ENCODE measurements at regions not wholly inside any gene's neighbourhood (a gene's known extent, or its start where the extent isn't known, plus 50 kb on each side); places are given as distances from the start of the nearest gene placed in this dataset.

- peak; percentile 63; the same call in 2 of the 3 replicates for ATAC-seq
Observed at GRCh38 chr18:51668101-51668500, 470.6 kb upstream of the MEX3C start.

GRCh38 chr18:51668607-51669006 lies 471.1 kb upstream of the MEX3C start:
- TF ChIP-seq SNAI2 (CRISPR knock-in tag; IDR thresholded peaks at IDR 0.05) (no peak), ZC3H10 (CRISPR knock-in tag; IDR thresholded peaks at IDR 0.05) (no peak), ZNF565 (CRISPR knock-in tag; conservative IDR thresholded peaks at IDR 0.05; ENCODE audit: low read depth) (no peak), PATZ1 (CRISPR knock-in tag; IDR thresholded peaks at IDR 0.05; ENCODE audit: borderline replicate concordance) (no peak), ZNF70 (CRISPR knock-in tag; IDR thresholded peaks at IDR 0.05) (no peak), ISL1 (CRISPR knock-in tag; IDR thresholded peaks at IDR 0.05) (no peak), OSR1 (CRISPR knock-in tag; IDR thresholded peaks at IDR 0.05) (no peak), TOX (CRISPR knock-in tag; IDR thresholded peaks at IDR 0.05; ENCODE audit: borderline replicate concordance) (no peak), ZFP30 (CRISPR knock-in tag; IDR thresholded peaks at IDR 0.05) (no peak), TCF4 (CRISPR knock-in tag; IDR thresholded peaks at IDR 0.05; ENCODE audit: borderline replicate concordance) (no peak), ZFP3 (CRISPR knock-in tag; IDR thresholded peaks at IDR 0.05) (no peak), CSRNP3 (CRISPR knock-in tag; IDR thresholded peaks at IDR 0.05) (no peak), BACH2 (CRISPR knock-in tag; IDR thresholded peaks at IDR 0.05; ENCODE audit: borderline replicate concordance) (no peak), CSDC2 (CRISPR knock-in tag; IDR thresholded peaks at IDR 0.05) (no peak), ARNTL (CRISPR knock-in tag; IDR thresholded peaks at IDR 0.05; ENCODE audit: borderline replicate concordance, low read depth) (no peak), POU6F1 (CRISPR knock-in tag; IDR thresholded peaks at IDR 0.05; ENCODE audit: borderline replicate concordance, low read depth) (no peak)
- ATAC-seq, result no peak

More at GRCh38 chr18:51668101-51668500, 470.6 kb upstream of the MEX3C start:
- TF ChIP-seq ARNTL (CRISPR knock-in tag; IDR thresholded peaks at IDR 0.05; ENCODE audit: borderline replicate concordance, low read depth) (no peak), SNAI2 (CRISPR knock-in tag; IDR thresholded peaks at IDR 0.05) (no peak), TOX (CRISPR knock-in tag; IDR thresholded peaks at IDR 0.05; ENCODE audit: borderline replicate concordance) (no peak), CREB5 (CRISPR knock-in tag; IDR thresholded peaks at IDR 0.05; ENCODE audit: low read depth) (no peak)

GRCh38 chr18:51686590-51686989 lies 489.1 kb upstream of the MEX3C start:
- TF ChIP-seq GLIS3 (CRISPR knock-in tag; IDR thresholded peaks at IDR 0.05) (no peak), BACH2 (CRISPR knock-in tag; IDR thresholded peaks at IDR 0.05; ENCODE audit: borderline replicate concordance) (no peak), TSHZ2 (CRISPR knock-in tag; IDR thresholded peaks at IDR 0.05) (no peak), ARNTL (CRISPR knock-in tag; IDR thresholded peaks at IDR 0.05; ENCODE audit: borderline replicate concordance, low read depth) (no peak), ZFP30 (CRISPR knock-in tag; IDR thresholded peaks at IDR 0.05) (no peak), ZNF70 (CRISPR knock-in tag; IDR thresholded peaks at IDR 0.05) (no peak), CREB5 (CRISPR knock-in tag; IDR thresholded peaks at IDR 0.05; ENCODE audit: low read depth) (no peak)
- ATAC-seq, result no peak

Measured in SK-N-SH treated with all-trans-retinoic acid at 6 μM for 48 hours (cell line).